HEK293 (cell line): ENCODE measurements at regions not wholly inside any gene's neighbourhood (a gene's known extent, or its start where the extent isn't known, plus 50 kb on each side); places are given as distances from the start of the nearest gene placed in this dataset.

Experiments
- SP3 ChIP-seq: fragments of 450-650 bp; formaldehyde crosslinking; IDR thresholded peaks from 2 replicates; pipeline ENCODE4 v1.5.1; 2016; ENCODE audit warnings: missing biosample characterization, missing genetic modification characterization
- SP7 ChIP-seq: fragments of 450-650 bp; formaldehyde crosslinking; IDR thresholded peaks from 2 replicates; pipeline ENCODE4 v1.5.1; 2016; ENCODE audit warnings: missing biosample characterization, missing genetic modification characterization
- TCF7L2 ChIP-seq: IDR thresholded peaks from 2 replicates; pipeline ENCODE4 v1.6.1; 2011; ENCODE audit warnings: low read depth, mild to moderate bottlenecking, inconsistent platforms, low read length, moderate library complexity, borderline replicate concordance
- ZNF184 ChIP-seq: fragments of 450-650 bp; IDR thresholded peaks from 2 replicates; pipeline ENCODE4 v1.5.1; 2018; ENCODE audit warnings: missing biosample characterization, mild to moderate bottlenecking, missing genetic modification characterization
- ZNF37A ChIP-seq: fragments of 450-650 bp; IDR thresholded peaks from 2 replicates; pipeline ENCODE4 v1.5.1; 2018; ENCODE audit warnings: missing biosample characterization, missing genetic modification characterization
- ZNF626 ChIP-seq: fragments of 450-650 bp; sonication (Bioruptor Pico); formaldehyde crosslinking; IDR thresholded peaks from 2 replicates; pipeline ENCODE4 v1.5.1; 2018; ENCODE audit warnings: missing biosample characterization, missing genetic modification characterization, inconsistent platforms
- TF ChIP-seq, protein P1 (sequence below): fragments of 450-650 bp; formaldehyde crosslinking; IDR thresholded peaks from 2 replicates; pipeline ENCODE4 v1.5.1; 2016; ENCODE audit warnings: missing biosample characterization, missing genetic modification characterization
- TF ChIP-seq, protein P2 (sequence below): fragments of 450-650 bp; formaldehyde crosslinking; IDR thresholded peaks from 2 replicates; pipeline ENCODE4 v1.5.1; 2016; ENCODE audit warnings: missing biosample characterization, missing genetic modification characterization
- TF ChIP-seq, protein P3 (sequence below): fragments of 450-650 bp; formaldehyde crosslinking; IDR thresholded peaks from 2 replicates; pipeline ENCODE4 v1.5.1; 2016; ENCODE audit warnings: missing biosample characterization, missing genetic modification characterization, borderline replicate concordance

DNA sequence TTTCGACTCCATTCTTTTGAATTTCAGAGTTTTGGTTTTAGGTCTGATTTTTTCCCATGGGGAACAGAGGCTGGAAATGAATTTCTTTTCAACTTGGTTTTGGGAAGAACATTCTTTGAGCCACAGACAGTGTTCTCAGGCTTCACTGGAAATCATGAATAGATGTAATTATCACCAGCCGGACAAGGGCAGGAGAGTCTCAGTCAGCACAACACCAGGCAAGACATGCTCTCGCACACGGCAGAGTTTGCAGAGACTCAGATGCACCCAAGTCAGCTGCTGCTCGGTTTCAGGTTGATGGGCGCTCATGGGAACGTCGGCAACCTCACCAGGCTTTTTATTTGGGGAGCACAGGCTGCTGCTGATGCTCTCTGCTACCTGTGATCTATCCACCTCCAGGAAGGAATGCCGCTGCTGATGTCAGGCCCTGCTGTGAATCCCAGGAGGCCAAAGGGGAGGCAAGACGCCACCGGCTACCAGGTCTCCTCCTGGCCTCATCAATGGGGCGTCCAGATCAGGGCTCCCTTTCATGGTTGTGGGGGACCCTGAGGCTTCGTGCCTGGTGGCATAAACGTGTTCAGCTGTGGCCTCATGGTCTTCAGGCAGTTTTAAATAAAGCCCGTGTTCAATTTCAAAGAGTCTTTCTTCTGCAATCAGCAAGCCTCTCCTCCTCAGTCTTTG lies 332.3 kb upstream of the IRX4 start:
- TF ChIP-seq, protein P1, sequence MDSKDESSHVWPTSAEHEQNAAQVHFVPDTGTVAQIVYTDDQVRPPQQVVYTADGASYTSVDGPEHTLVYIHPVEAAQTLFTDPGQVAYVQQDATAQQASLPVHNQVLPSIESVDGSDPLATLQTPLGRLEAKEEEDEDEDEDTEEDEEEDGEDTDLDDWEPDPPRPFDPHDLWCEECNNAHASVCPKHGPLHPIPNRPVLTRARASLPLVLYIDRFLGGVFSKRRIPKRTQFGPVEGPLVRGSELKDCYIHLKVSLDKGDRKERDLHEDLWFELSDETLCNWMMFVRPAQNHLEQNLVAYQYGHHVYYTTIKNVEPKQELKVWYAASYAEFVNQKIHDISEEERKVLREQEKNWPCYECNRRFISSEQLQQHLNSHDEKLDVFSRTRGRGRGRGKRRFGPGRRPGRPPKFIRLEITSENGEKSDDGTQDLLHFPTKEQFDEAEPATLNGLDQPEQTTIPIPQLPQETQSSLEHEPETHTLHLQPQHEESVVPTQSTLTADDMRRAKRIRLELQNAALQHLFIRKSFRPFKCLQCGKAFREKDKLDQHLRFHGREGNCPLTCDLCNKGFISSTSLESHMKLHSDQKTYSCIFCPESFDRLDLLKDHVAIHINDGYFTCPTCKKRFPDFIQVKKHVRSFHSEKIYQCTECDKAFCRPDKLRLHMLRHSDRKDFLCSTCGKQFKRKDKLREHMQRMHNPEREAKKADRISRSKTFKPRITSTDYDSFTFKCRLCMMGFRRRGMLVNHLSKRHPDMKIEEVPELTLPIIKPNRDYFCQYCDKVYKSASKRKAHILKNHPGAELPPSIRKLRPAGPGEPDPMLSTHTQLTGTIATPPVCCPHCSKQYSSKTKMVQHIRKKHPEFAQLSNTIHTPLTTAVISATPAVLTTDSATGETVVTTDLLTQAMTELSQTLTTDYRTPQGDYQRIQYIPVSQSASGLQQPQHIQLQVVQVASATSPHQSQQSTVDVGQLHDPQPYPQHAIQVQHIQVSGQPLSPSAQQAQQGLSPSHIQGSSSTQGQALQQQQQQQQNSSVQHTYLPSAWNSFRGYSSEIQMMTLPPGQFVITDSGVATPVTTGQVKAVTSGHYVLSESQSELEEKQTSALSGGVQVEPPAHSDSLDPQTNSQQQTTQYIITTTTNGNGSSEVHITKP (tag by site-specific recombination), result no peak
- TF ChIP-seq, protein P2, sequence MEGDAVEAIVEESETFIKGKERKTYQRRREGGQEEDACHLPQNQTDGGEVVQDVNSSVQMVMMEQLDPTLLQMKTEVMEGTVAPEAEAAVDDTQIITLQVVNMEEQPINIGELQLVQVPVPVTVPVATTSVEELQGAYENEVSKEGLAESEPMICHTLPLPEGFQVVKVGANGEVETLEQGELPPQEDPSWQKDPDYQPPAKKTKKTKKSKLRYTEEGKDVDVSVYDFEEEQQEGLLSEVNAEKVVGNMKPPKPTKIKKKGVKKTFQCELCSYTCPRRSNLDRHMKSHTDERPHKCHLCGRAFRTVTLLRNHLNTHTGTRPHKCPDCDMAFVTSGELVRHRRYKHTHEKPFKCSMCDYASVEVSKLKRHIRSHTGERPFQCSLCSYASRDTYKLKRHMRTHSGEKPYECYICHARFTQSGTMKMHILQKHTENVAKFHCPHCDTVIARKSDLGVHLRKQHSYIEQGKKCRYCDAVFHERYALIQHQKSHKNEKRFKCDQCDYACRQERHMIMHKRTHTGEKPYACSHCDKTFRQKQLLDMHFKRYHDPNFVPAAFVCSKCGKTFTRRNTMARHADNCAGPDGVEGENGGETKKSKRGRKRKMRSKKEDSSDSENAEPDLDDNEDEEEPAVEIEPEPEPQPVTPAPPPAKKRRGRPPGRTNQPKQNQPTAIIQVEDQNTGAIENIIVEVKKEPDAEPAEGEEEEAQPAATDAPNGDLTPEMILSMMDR (tag by site-specific recombination), result no peak
- TF ChIP-seq TCF7L2 (no peak), ZNF626 (tag by site-specific recombination) (no peak), SP3 (tag by site-specific recombination) (no peak), ZNF184 (tag by site-specific recombination) (no peak), SP7 (no peak), ZNF37A (no peak)
- TF ChIP-seq, protein P3, sequence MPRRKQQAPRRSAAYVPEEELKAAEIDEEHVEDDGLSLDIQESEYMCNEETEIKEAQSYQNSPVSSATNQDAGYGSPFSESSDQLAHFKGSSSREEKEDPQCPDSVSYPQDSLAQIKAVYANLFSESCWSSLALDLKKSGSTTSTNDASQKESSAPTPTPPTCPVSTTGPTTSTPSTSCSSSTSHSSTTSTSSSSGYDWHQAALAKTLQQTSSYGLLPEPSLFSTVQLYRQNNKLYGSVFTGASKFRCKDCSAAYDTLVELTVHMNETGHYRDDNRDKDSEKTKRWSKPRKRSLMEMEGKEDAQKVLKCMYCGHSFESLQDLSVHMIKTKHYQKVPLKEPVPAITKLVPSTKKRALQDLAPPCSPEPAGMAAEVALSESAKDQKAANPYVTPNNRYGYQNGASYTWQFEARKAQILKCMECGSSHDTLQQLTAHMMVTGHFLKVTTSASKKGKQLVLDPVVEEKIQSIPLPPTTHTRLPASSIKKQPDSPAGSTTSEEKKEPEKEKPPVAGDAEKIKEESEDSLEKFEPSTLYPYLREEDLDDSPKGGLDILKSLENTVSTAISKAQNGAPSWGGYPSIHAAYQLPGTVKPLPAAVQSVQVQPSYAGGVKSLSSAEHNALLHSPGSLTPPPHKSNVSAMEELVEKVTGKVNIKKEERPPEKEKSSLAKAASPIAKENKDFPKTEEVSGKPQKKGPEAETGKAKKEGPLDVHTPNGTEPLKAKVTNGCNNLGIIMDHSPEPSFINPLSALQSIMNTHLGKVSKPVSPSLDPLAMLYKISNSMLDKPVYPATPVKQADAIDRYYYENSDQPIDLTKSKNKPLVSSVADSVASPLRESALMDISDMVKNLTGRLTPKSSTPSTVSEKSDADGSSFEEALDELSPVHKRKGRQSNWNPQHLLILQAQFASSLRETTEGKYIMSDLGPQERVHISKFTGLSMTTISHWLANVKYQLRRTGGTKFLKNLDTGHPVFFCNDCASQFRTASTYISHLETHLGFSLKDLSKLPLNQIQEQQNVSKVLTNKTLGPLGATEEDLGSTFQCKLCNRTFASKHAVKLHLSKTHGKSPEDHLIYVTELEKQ, result no peak
